Upper lobe of right lung (tissue), 1 donor: ENCODE measurements at regions not wholly inside any gene's neighbourhood (a gene's known extent, or its start where the extent isn't known, plus 50 kb on each side); places are given as distances from the start of the nearest gene placed in this dataset.

ENCODE experiments used
- ATAC-seq: fragments of 200-7000 bp; cut with Tn5 transposase; one replicate; pipeline ENCODE4 v1.9.1; 2020; ENCODE audit warnings: mild to moderate bottlenecking, moderate library complexity
- DNase-seq: peaks from one replicate; pipeline ENCODE4 v3.0.0-alpha.2; 2020
- H3K27ac ChIP-seq: fragments of 200-600 bp; one replicate; pipeline ENCODE4 v1.8.0; 2022
- H3K27me3 ChIP-seq: fragments of 200-600 bp; one replicate; pipeline ENCODE4 v1.8.0; 2022; ENCODE audit warnings: mild to moderate bottlenecking
- H3K36me3 ChIP-seq: fragments of 200-600 bp; one replicate; pipeline ENCODE4 v1.8.0; 2022
- H3K4me1 ChIP-seq: fragments of 200-600 bp; one replicate; pipeline ENCODE4 v1.8.0; 2022
- H3K4me3 ChIP-seq: fragments of 200-600 bp; one replicate; pipeline ENCODE4 v1.8.0; 2022; ENCODE audit warnings: mild to moderate bottlenecking
- H3K9me3 ChIP-seq: fragments of 200-600 bp; one replicate; pipeline ENCODE4 v1.8.0; 2022
- CTCF ChIP-seq: fragments of 200-600 bp; IDR thresholded peaks from one replicate; pipeline ENCODE4 v1.8.0; 2022; ENCODE audit warnings: antibody characterized with exemption
- intact Hi-C: fragments of 100-400 bp; cut with DNase I; formaldehyde crosslinking; loops from one replicate; pipeline ENCODE4 v1.11.0; 2022
- donor health status: DM: no; HTN: yes; CAD: no; lungs with severe emphysema.

DNA sequence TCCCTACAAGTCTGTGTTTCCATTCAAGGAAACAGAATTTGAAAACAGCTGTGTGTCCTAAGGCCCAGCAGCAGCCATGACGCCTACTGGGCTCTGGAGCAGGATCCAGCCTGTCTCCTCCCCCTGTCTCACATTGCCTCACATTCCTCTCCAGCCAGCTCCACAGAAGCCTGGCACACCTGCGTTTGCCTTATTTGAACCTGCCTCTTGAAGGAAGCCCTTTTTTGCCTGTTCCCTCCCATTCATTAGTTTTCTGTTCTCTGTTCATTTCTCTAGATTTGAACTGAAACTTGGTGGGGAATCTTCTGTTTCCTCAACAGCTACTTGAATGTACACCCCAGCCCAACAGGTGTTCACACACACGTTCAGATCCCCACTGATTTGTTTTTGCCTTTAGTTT is 890.5 kb downstream of the TUSC7 start:
- ATAC-seq (peak; percentile 88), DNase-seq (peak; percentile 58)

DNA sequence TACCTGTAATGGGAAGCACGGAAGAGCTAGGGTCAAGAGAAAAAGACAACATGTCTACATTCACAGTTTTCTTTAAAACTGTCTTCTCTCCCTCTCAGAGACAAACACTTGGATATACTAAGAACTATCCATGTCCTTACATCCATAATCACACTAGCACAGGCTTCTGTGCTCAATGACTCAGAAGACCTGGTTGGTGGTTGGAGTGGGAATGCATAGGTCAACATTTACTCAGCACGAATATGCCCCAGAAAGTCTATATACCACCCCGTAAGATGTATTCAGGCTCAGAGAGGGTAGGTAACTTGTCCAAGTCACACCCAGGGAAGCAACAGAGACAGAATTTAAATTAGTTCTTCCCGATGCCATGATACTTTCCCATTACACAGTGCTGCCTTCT is 891.1 kb downstream of the TUSC7 start:
- DNase-seq (no peak), ATAC-seq (no peak)
- H3K27me3 ChIP-seq: no peaks in the 10 kb centered on the region
- TF ChIP-seq CTCF: no peak
- H3K9me3 ChIP-seq: no peaks in the 10 kb centered on the region
- no peaks in the 10 kb centered on the region for H3K36me3 ChIP-seq
- no peak overlapping the region for H3K27ac ChIP-seq
- intact Hi-C loops: no loop called here
- no peak overlapping the region for H3K4me3 ChIP-seq
- no peaks in the 10 kb centered on the region for H3K4me1 ChIP-seq

More for the DNA sequence above, 890.5 kb downstream of the TUSC7 start:
- no peaks in the 10 kb centered on the region for H3K36me3 ChIP-seq
- no peaks in the 10 kb centered on the region for H3K4me1 ChIP-seq
- no peak overlapping the region for H3K27ac ChIP-seq
- TF ChIP-seq CTCF: no peak
- intact Hi-C loops: no loop called here
- no peaks in the 10 kb centered on the region for H3K27me3 ChIP-seq
- no peaks in the 10 kb centered on the region for H3K9me3 ChIP-seq
- H3K4me3 ChIP-seq: no peak overlapping the region

DNA sequence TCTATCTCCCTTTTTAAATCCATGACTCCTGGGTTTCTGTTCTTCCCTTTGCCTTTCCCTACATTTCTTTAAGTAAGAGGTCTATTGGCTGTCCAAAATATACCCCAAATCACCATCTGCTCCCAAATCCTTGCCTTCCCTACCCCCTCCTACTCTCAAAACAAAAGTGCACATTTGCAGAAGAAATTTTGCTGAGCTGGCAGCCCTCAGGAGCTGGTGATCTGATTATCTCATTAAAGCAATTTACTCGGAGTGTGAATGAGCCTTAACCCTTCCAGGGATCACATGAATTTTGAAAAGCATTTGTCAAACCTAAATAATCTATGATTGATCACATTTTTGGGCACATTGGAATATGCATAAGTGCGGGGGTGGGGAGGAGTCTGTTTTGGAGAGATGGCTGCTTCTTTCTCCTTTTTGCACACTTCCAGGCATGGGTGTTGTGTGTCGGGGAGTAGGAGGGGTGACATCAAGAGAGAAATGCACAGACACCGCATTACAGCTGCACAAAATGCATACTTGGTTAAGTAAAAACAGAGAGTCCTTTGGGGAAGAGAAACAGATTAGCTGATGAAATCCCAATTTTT is 892.6 kb downstream of the TUSC7 start:
- intact Hi-C loops: no loop called here
- no peaks in the 10 kb centered on the region for H3K9me3 ChIP-seq
- H3K36me3 ChIP-seq: no peaks in the 10 kb centered on the region
- no peak overlapping the region for H3K27ac ChIP-seq
- no peak overlapping the region for H3K4me3 ChIP-seq
- H3K27me3 ChIP-seq: no peaks in the 10 kb centered on the region
- H3K4me1 ChIP-seq: no peaks in the 10 kb centered on the region
- ATAC-seq: no peak
- no peak for TF ChIP-seq CTCF
- no peak for DNase-seq

DNA sequence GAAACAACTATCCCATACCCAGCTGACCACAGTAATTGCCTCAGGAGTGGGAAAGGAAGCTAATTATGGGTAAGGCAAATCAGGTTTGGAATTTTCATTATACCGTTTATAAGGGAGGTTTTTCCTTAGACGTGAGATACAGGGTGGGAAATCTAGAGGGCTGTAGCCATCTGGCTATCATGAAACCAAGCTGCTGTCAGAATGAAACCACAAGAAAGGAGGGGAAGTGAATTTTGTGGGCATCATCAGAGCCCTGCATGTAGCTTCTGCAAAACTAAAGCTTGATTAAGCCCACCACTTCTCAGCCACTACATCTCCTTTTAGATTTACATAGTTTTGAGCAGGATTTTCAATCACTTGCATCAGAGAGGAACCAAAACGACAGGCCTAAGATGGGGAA is 893.5 kb downstream of the TUSC7 start:
- H3K4me1 ChIP-seq: no peaks in the 10 kb centered on the region
- no peaks in the 10 kb centered on the region for H3K36me3 ChIP-seq
- H3K9me3 ChIP-seq: no peaks in the 10 kb centered on the region
- no peak overlapping the region for H3K4me3 ChIP-seq
- no peaks in the 10 kb centered on the region for H3K27me3 ChIP-seq
- no peak overlapping the region for H3K27ac ChIP-seq
- DNase-seq (no peak), ATAC-seq (peak; percentile 64)
- intact Hi-C loops: no loop called here
- no peak for TF ChIP-seq CTCF

- no peak for TF ChIP-seq CTCF
- no peaks in the 10 kb centered on the region for H3K4me1 ChIP-seq
- intact Hi-C loops: no loop called here
- no peak overlapping the region for H3K27ac ChIP-seq
- H3K27me3 ChIP-seq: no peaks in the 10 kb centered on the region
- H3K4me3 ChIP-seq: no peak overlapping the region
- DNase-seq (no peak), ATAC-seq (no peak)
- H3K36me3 ChIP-seq: no peaks in the 10 kb centered on the region
- H3K9me3 ChIP-seq: no peaks in the 10 kb centered on the region
Observed at GRCh38 chr3:117606866-117607265, 897.3 kb downstream of the TUSC7 start.

DNA sequence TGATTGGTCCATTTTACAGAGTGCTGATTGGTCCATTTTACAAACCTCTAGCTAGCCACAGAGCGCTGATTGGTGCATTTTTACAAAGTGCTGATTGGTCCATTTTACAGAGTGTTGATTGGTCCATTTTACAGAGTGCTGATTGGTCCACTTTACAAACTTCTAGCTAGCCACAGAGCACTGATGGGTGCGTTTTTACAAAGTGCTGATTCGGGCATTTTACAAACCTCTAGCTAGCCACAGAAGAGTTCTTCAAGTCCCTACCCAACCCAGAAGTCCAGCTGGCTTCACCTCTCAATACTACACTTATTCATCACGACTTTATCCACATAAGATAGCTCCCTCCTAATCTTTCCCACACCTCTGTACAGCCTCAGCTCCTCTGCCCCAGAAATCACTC is 899.8 kb downstream of the TUSC7 start:
- no peak overlapping the region for H3K4me3 ChIP-seq
- TF ChIP-seq CTCF: no peak
- H3K36me3 ChIP-seq: no peaks in the 10 kb centered on the region
- no peaks in the 10 kb centered on the region for H3K9me3 ChIP-seq
- no peaks in the 10 kb centered on the region for H3K4me1 ChIP-seq
- intact Hi-C loops: no loop called here
- no peak for DNase-seq
- H3K27ac ChIP-seq: no peak overlapping the region
- H3K27me3 ChIP-seq: no peaks in the 10 kb centered on the region
- ATAC-seq: no peak
